Endothelial cell of umbilical vein (primary cell): ENCODE measurements at regions not wholly inside any gene's neighbourhood (a gene's known extent, or its start where the extent isn't known, plus 50 kb on each side); places are given as distances from the start of the nearest gene placed in this dataset.

Source experiments
- BruUV-seq: library from RNA; stranded (reverse); fragments of 400-500 nt; replicated peaks from 2 replicates; lab custom pipeline; 2021; lab: Mats Ljungman, UMichigan
- CTCF ChIA-PET: fragments of 300-600, 350-600 bp; sonication (Branson Sonifier 250); formaldehyde crosslinking; loops from one replicate; lab custom pipeline; 2021; ENCODE audit warnings: antibody characterized with exemption, inconsistent platforms; lab: Charles Lee
- POLR2A ChIA-PET: fragments of 300-600, 350-600 bp; sonication (Branson Sonifier 250); formaldehyde crosslinking; loops from one replicate; lab custom pipeline; 2021; ENCODE audit warnings: antibody characterized with exemption, inconsistent platforms; lab: Charles Lee
- DNase-seq: peaks from one replicate; pipeline ENCODE4 v3.0.0-alpha.2; 2011; ENCODE audit warnings: low read depth, low spot score
- FAIRE-seq: peaks from 2 replicates; lab custom pipeline; 2011; peaks lifted over from hg19 to GRCh38; lab: Jason Lieb, UNC
- H2AFZ ChIP-seq: 2 replicates; pipeline ENCODE4 v1.6.0; 2012; ENCODE audit warnings: low read depth, low read length, control low read depth, inconsistent platforms
- H3K27ac ChIP-seq: 2 replicates; pipeline ENCODE4 v1.5.1; 2011; ENCODE audit warnings: low read depth, mild to moderate bottlenecking, control low read depth, low read length, moderate library complexity; ENCODE audit not compliant: insufficient read depth
- H3K27me3 ChIP-seq, 2 experiments: 2 replicates each; pipeline versions ENCODE4 v1.6.0 to v1.6.1; 2011; ENCODE audit warnings: low read length in 2 of 2, mixed read lengths in 1 of 2; ENCODE audit not compliant: control insufficient read depth in 2 of 2, insufficient read depth in 2 of 2
- H3K36me3 ChIP-seq, 2 experiments: 2 replicates in 1 of 2; 3 replicates in 1 of 2; pipeline ENCODE4 v1.5.1; 2011; ENCODE audit warnings: low read length in 2 of 2, mild to moderate bottlenecking in 1 of 2, moderate library complexity in 1 of 2; ENCODE audit not compliant: control insufficient read depth in 2 of 2, insufficient read depth in 2 of 2; ENCODE audit errors: extremely low read depth in 1 of 2
- H3K4me1 ChIP-seq: 3 replicates; pipeline ENCODE4 v1.5.1; 2011; ENCODE audit warnings: mild to moderate bottlenecking, low read length; ENCODE audit not compliant: control insufficient read depth, insufficient read depth; ENCODE audit errors: extremely low read depth
- H3K4me2 ChIP-seq: 2 replicates; pipeline ENCODE4 v1.6.1; 2011; ENCODE audit warnings: low read length, control low read depth, mixed read lengths; ENCODE audit not compliant: insufficient read depth
- H3K4me3 ChIP-seq, 3 experiments: fragments of 200-600 bp in 1 of 3; sonication (generic), shearing (Covaris generic) in 1 of 3; replicated peaks in 1 of 3; 2 replicates each; pipeline ENCODE4 v1.5.1; 2011 to 2016; ENCODE audit warnings: control low read depth in 3 of 3, low read length in 3 of 3, mild to moderate bottlenecking in 2 of 3, inconsistent platforms in 1 of 3, low read depth in 1 of 3, moderate library complexity in 1 of 3; ENCODE audit not compliant: insufficient read depth in 1 of 3
- H3K79me2 ChIP-seq: 2 replicates; pipeline ENCODE4 v1.6.0; 2012; ENCODE audit warnings: low read length, inconsistent platforms; ENCODE audit not compliant: control insufficient read depth, insufficient read depth
- H3K9ac ChIP-seq: replicated peaks from 2 replicates; pipeline ENCODE3; 2011; ENCODE audit warnings: low read length, control low read depth; ENCODE audit not compliant: insufficient read depth; ENCODE audit errors: extremely low read depth
- H3K9me1 ChIP-seq: replicated peaks from 3 replicates; pipeline ENCODE4 v1.6.0; 2011; ENCODE audit warnings: mild to moderate bottlenecking, low read length; ENCODE audit not compliant: control insufficient read depth, insufficient read depth; ENCODE audit errors: extremely low read depth
- H3K9me3 ChIP-seq: replicated peaks from 2 replicates; pipeline ENCODE4 v1.5.1; 2012; ENCODE audit warnings: low read length, inconsistent platforms; ENCODE audit not compliant: control insufficient read depth, insufficient read depth
- H4K20me1 ChIP-seq: replicated peaks from 2 replicates; pipeline ENCODE3; 2011; ENCODE audit warnings: mild to moderate bottlenecking, low read length; ENCODE audit not compliant: control insufficient read depth, insufficient read depth; ENCODE audit errors: extremely low read depth
- EZH2 ChIP-seq: IDR thresholded peaks from 2 replicates; pipeline ENCODE4 v1.6.1; 2012; ENCODE audit warnings: borderline replicate concordance, low read depth, mild to moderate bottlenecking, moderate library complexity, low read length, inconsistent platforms; ENCODE audit not compliant: severe bottlenecking
- FOS ChIP-seq: IDR thresholded peaks from 2 replicates; pipeline ENCODE4 v1.6.1; 2011; ENCODE audit warnings: mild to moderate bottlenecking, low read length, moderate library complexity, borderline replicate concordance; ENCODE audit not compliant: insufficient read depth
- GATA2 ChIP-seq: IDR thresholded peaks from 2 replicates; pipeline ENCODE4 v1.7.0; 2011; ENCODE audit warnings: low read depth, mild to moderate bottlenecking, moderate library complexity, mixed read lengths, low read length; ENCODE audit not compliant: insufficient read length, insufficient read depth
- JUN ChIP-seq: IDR thresholded peaks from 2 replicates; pipeline ENCODE4 v1.6.1; 2011; ENCODE audit warnings: borderline replicate concordance, low read depth; ENCODE audit not compliant: insufficient read length, insufficient read depth
- MYC ChIP-seq: IDR thresholded peaks from one replicate; pipeline ENCODE4 v1.6.1; 2011; ENCODE audit warnings: mild to moderate bottlenecking, low read depth, low read length
- POLR2A ChIP-seq: IDR thresholded peaks from 2 replicates; pipeline ENCODE4 v1.6.1; 2012; ENCODE audit warnings: low read depth, mild to moderate bottlenecking, control low read depth, low read length
- POLR2AphosphoS5 ChIP-seq: IDR thresholded peaks from 2 replicates; pipeline ENCODE4 v1.6.1; 2012; ENCODE audit warnings: low read depth, mild to moderate bottlenecking, control low read depth, low read length, moderate library complexity; ENCODE audit not compliant: insufficient read depth
- dilution Hi-C: fragments of 300-500 bp; cut with MboI; formaldehyde crosslinking; loops from one replicate; pipeline ENCODE4 v1.15.0; 2019; ENCODE audit warnings: low sequenced_read_pairs; ENCODE audit not compliant: extremely low pct_ligation_motif_present
- intact Hi-C: fragments of 100-400 bp; cut with micrococcal nuclease; formaldehyde crosslinking; loops from one replicate; pipeline ENCODE4 v1.10.0; 2022
- TF ChIP-seq, protein P1 (sequence below), 2 donors: IDR thresholded peaks; 1 replicate in 1 of 2; 2 replicates in 1 of 2; pipeline ENCODE4 v1.5.1; 2011; ENCODE audit warnings: low read length in 2 of 2, mild to moderate bottlenecking in 2 of 2, moderate library complexity in 2 of 2, control low read depth in 1 of 2, inconsistent platforms in 1 of 2, low read depth in 1 of 2; ENCODE audit not compliant: insufficient read depth in 1 of 2; ENCODE audit errors: extremely low read depth in 1 of 2
- TF ChIP-seq, protein P2 (sequence below): IDR thresholded peaks from 2 replicates; pipeline ENCODE4 v1.6.1; 2011; ENCODE audit not compliant: insufficient read depth, insufficient read length

DNA sequence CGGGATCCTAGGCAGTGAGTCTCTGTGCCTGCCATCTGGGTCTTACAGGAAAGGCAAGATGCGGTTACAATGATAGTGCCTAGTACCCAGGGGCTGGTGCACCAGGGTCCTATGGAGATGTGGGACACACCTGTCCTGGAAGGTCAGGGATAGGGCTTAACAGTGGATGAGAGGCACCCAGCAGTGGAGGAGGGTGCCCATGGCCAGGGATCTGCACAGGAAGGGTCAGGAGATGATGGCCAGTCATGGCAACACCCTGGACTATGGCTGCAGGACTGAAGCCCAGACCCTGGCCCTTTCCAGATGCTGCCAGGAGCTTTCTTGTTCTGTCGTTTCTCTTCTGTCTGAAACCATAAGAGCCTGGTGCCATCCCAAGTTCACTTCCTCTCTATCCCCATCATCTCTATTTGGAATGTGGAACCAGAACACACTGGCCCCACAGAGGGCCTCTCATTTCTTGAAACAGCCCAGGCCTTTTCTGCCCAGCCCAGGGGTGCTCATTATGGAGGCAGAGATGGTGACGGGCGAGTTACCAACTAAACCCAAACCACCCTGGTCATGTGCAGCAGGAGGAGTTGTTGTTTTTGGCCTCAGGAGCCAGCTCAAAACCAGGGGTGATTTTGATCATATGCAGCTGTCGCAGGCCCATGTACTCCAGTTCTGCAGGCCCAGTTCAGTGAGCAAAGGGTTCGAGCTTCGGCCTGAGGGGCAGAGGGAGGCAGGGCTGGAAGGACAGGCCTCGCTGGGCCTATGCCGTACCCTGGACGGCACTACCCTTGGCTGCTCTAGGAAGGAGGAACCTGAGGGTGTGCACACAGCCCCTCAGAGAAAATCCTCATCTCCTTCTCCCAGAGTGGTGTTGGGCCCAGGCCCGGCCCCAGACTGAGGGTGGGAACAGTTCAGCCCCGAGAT, 52.6 kb upstream of the GDF10 start:
- FAIRE-seq = no peak
- BruUV-seq = no TSS peak
- CTCF ChIA-PET = no interaction called here

DNA sequence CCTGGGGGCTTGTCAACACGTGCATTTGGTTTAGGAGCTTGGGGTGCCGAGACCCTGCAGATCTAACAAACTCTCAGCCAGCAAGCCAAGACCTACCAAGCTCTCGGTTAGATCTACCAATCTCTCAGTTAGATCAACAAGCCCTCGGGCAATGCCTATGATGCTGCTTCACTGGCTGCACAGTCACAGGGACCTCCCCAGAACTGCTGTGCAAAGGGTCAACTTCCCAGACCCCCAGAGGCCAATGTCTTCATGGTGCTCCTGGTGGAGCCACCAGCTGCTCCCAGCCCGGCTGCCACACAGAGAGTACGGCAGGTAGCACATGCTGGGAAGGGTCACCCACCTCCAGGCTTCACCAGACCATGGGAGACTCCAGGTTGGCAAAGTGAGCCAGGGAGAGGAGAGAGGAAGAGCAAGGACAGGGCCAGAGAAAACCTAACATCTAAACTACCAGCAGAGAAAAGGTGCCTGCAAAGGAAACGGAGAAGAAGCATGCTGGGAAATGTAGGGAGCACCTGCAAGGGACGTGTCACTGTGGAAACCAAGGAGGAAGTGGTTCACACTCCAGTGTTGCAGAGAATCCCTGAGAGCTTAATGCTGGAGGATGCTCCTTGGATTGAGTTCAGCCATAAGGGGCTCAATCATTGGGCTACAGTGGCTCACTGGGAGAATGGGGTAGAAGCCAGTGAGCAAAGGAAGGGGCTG, 51.5 kb upstream of the GDF10 start:
- dilution Hi-C loops = no loop called here
- FAIRE-seq = no peak
- ChIA-PET CTCF (no interaction called here), POLR2A (no interaction called here)
- BruUV-seq = no TSS peak
- DNase-seq = no peak
- Histone ChIP-seq H3K27ac (no peak overlapping the region), H3K4me2 (no peak overlapping the region), H3K36me3 (no peaks in the 10 kb centered on the region), H2AFZ (no peak overlapping the region), H3K9me3 (no peaks in the 10 kb centered on the region), H3K79me2 (no peaks in the 10 kb centered on the region), H3K27me3 (no peaks in the 10 kb centered on the region), H3K9me1 (no peaks in the 10 kb centered on the region), H3K9ac (no peak overlapping the region), H4K20me1 (no peaks in the 10 kb centered on the region), H3K4me1 (no peaks in the 10 kb centered on the region), H3K4me3 (no peak overlapping the region)
- TF ChIP-seq JUN (no peak), POLR2A (no peak), EZH2 (no peak), POLR2AphosphoS5 (no peak), FOS (no peak), MYC (no peak), GATA2 (no peak)
- TF ChIP-seq, protein P1, sequence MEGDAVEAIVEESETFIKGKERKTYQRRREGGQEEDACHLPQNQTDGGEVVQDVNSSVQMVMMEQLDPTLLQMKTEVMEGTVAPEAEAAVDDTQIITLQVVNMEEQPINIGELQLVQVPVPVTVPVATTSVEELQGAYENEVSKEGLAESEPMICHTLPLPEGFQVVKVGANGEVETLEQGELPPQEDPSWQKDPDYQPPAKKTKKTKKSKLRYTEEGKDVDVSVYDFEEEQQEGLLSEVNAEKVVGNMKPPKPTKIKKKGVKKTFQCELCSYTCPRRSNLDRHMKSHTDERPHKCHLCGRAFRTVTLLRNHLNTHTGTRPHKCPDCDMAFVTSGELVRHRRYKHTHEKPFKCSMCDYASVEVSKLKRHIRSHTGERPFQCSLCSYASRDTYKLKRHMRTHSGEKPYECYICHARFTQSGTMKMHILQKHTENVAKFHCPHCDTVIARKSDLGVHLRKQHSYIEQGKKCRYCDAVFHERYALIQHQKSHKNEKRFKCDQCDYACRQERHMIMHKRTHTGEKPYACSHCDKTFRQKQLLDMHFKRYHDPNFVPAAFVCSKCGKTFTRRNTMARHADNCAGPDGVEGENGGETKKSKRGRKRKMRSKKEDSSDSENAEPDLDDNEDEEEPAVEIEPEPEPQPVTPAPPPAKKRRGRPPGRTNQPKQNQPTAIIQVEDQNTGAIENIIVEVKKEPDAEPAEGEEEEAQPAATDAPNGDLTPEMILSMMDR (IDR thresholded peaks at IDR 0.05; ENCODE audit: extremely low read depth in 1 of 2, insufficient read depth in 1 of 2, low read depth in 1 of 2, low read length in 2 of 2) = no peak
- TF ChIP-seq, protein P2, sequence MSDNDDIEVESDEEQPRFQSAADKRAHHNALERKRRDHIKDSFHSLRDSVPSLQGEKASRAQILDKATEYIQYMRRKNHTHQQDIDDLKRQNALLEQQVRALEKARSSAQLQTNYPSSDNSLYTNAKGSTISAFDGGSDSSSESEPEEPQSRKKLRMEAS = no peak
- intact Hi-C loops = no loop called here

More for the DNA sequence above, 52.6 kb upstream of the GDF10 start:
- H3K9me1 ChIP-seq = no peaks in the 10 kb centered on the region
- POLR2A ChIA-PET = no interaction called here
- no peaks in the 10 kb centered on the region for H3K27me3 ChIP-seq
- intact Hi-C loops (no loop called here), dilution Hi-C loops (no loop called here)
- H3K27ac ChIP-seq = no peak overlapping the region
- no peaks in the 10 kb centered on the region for H4K20me1 ChIP-seq
- H3K9me3 ChIP-seq = no peaks in the 10 kb centered on the region
- H3K4me1 ChIP-seq = no peaks in the 10 kb centered on the region
- no peak overlapping the region for H3K9ac ChIP-seq
- no peak for DNase-seq
- no peak overlapping the region for H3K4me3 ChIP-seq
- H3K4me2 ChIP-seq = no peak overlapping the region
- no peaks in the 10 kb centered on the region for H3K79me2 ChIP-seq
- no peaks in the 10 kb centered on the region for H3K36me3 ChIP-seq
- TF ChIP-seq EZH2 = no peak
- no peak overlapping the region for H2AFZ ChIP-seq
